NCI-H2081 (cell line): ENCODE measurements at regions not wholly inside any gene's neighbourhood (a gene's known extent, or its start where the extent isn't known, plus 50 kb on each side); places are given as distances from the start of the nearest gene placed in this dataset.

Experiments
- DNase-seq, 2 experiments: peaks; one replicate each; lab custom pipeline; 2025; lab: John Stamatoyannopoulos, UW

DNA sequence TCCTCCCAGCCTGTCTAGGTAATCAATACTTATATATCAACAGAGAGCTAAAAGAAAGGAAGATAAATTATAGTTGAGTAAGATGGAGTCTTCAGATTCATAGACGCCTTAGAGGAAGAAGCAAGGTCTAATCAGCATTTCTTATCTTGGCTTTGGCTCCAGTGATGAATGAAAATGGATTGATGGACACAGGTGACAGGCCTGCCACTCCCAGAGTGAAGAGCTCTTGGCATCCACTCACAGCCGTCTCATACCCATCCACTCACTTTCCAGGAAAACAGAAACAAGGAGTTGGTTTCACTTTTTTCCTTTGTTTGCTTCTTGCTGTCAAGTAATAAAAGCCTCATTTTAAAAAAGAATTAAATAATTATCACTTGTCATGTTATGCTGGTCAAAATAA is 168.2 kb downstream of the MFSD1 start:
- no peak for DNase-seq

DNA sequence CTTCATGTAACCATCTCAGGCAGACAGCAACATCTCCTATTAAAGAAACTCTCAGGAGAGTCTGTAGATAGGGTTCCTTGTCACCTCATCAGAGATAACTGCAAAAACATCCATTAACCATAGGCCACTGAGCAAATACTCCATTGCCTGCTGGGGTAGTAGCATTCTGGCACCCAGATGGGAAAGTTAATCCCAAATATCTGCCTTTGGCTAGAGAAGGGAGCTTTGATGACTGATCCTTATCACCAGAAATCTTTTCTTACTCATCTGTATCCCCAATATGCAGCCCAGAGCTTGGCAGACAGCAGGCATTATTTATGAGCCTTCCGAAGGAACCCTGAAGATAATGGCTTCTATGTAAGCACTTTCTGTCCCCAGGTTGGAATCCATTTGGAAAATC is 173.1 kb downstream of the MFSD1 start:
- no peak for DNase-seq

DNA sequence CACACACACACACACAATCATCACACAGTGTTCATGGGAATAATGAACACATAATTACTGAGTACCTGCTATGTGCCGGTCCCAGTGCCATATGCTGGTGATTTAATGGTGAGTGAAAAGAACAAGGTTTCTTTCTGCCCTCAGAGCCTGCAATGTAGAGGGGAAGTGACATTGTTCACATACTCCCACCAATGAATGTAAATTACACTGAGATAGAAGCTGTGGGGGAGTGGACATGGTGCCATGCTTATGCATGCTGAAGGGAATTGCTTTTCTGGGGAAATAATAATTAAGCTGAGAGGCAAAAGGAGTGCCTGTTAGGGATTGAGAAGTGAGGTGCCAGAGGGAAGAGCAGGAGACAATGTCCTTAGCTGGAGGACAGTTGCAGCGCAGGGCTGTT is 175.1 kb downstream of the MFSD1 start:
- no peak for DNase-seq

DNA sequence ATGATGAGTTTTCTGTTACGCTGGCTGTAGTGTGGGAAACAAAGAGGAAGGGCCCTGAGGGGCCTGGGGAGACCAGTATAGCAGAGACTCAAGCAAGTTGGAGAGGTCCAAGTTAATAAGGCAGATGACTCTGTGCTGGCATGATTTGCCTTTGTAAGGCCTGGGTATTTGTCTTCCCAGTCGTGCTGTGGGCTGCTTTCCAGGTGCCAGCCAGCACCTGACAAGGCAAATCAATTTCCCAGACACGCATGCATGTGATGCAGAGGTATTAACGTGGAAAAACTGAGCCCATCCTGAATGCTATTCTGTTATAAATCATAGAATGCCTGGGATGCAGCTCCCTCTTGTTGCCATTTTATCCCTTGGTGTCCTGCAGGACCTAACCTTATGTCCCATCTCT is 175.6 kb downstream of the MFSD1 start:
- no peak for DNase-seq

DNA sequence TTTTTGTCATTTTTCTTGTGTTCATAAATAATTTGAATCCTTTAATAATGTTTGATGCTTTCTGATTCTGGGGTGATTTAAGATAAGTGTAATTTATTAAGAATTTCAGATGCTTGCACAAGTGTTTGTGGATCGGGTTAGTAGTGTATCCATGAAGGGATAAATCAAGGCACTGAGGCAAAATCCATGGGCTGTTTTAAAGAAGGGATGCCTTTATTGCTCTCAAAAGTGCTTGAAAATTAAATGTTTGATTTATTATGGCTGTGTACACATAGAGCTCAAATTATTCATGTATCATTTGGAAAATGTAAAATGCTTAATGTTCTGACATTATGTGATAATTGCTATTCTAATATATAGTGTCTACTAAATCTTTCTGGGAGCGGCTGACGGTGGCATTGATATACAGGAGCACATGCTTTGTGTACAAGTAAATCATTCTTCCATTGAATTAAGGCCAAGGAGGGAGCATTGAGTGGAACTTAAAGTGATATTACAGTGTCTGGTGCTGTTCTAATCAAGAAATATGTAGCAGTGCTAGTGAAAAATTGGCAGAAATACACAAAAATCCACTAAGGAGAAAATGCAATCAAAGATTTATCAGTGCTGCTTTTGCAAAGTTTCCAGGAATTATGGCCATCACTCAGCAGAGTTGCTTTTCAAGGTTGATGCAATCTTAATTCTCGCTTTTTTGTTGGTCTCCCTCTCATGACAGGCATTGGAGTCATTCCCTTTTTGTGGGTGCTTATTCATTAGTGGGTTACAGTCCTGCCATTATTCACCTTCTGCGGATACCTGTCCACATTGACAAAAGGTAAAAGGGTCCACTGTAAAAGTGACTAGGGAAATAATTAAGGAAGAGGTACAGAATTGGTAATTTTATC is 181.6 kb downstream of the MFSD1 start:
- peak in 1 of 2 experiments; percentile 13 for DNase-seq

DNA sequence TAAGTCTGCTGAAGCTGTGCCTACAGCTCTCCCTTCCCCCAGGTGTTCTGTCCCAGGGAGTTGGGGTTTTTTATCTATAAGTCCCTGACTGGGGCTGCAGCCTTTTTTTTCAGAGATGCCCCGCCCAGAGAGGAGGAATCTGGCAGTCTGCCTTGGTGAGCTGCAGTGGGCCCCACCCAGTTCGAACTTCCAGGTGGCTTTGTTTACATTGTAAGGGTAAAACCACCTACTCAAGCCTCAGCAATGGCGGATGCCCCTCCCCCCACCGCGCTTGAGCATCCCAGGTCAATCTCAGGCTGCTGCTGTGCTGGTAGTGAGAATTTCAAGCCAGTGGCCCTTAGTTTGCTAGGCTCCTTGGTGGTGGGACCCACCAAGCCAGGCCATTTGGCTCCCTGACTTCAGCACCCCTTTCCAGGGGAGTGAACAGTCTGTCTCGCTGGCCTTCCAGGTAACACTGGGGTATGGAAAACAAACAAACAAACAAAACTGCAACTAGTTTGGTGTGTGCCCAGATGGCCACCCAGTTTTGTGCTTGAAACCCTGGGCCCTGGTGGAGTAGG is 189.4 kb downstream of the MFSD1 start:
- DNase-seq, result peak; percentile 44 to 50

DNA sequence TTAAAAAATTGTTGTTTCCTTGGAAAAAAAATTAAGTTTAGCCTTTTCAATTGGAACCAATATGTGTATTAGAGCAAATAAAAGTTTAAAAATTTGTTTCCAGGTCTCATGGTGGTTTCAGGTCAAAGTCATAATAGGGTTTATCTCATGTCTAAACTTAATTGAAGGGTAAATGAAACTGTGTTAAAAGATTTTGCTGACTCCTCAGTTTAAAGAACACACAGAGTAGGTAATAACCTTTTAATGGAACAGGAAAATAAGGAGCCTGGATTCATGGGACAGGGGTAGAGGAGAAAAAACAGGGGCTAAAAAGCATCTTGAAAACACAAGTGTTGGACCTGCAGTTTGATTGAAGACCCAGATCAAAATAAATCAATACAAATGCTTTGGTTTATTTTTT is 190.6 kb downstream of the MFSD1 start:
- no peak for DNase-seq

DNA sequence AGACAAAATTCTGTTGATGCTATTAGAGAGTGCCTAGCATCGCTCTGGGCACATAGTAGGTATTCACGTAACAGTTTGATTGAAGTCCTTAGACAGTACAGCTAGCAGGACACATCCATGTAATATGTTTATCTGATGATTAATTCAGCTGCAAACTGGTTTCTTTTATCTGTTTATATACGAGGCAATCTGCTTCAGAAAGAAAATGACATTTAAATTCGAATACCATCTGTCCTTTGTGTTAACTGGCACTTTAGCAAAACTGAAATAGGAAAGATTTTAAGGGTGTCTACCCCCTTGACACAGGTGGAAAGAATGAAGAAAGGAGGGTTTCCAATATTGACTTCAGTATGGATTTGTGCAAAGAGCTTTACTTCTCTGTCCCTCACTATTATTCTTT is 192.5 kb downstream of the MFSD1 start:
- no peak for DNase-seq

DNA sequence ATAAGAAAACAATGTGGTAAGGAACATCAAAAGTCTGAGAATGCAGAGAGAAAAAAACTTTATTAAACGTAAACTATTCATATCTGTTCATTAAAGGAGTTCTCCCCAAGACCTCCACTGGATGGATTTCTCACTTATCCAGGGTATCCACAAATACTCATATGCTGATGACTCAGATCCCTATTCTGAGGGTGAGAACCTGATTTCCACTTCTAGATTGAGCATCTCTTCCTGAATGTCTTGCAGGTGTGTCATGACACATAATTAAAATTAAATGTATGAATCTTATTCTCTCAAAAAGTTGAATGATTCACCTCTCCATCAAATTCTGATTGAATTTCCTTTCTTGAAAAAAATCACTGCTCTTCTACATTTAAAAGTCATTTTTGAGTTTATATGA is 199.9 kb downstream of the MFSD1 start:
- DNase-seq, result no peak

DNA sequence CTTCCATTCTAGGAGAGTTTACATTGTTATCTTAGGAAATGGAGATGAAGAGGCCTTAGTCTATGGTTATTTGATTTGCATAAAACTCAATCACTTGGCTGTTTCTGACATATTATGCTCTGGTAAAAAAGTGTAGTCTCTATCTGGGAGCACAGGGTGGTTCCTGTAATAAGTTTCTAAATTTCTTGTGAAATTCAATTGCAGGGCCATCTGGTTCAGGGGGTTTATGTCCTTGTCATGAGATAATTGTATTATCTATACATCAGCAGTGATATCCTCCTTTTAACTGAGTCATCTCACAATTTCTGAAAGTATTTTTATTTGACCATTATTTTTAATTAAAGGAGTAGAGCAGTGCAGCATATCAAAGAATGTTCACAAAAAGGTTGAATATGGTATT is 203.3 kb downstream of the MFSD1 start:
- no peak for DNase-seq

DNA sequence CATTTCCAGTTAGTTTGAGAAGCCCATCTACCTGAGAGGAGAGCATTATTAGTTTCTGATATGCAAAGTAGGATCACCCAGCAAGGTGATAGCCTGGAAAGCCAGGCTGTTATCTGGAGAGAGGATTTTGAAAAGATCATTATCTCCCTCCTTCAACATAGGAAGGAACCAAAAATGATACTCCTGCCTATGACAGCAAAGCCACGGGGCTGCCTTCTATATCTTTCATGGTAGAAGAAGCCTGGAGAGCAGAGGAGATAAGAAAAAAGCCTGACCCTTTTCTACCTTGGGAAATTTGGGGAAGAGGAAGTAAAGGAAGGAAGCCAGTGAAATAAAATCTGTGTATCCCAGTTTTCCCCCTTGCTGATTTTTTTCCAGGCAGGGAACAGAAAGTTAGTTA is 205.5 kb downstream of the MFSD1 start:
- DNase-seq, result no peak

DNA sequence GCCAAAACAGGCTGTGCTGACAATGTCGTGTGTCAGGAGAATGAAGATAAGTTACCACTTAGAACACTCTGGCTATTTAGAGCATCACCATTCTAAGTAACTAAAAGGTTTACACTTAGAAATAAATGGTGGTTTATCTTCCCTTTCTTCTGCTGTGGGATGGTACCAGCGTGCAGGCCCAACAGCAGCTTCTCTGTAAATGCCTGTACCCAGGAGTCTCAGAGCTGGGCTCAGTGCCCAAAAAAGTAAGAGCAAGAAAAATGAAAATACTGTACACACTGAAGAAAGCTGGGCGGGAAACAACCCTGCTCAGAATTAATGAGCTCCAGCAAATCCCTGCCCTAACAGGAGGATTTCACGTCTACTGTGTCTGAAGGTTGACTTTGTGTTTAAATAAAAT is 206.5 kb downstream of the MFSD1 start:
- DNase-seq, result no peak

DNA sequence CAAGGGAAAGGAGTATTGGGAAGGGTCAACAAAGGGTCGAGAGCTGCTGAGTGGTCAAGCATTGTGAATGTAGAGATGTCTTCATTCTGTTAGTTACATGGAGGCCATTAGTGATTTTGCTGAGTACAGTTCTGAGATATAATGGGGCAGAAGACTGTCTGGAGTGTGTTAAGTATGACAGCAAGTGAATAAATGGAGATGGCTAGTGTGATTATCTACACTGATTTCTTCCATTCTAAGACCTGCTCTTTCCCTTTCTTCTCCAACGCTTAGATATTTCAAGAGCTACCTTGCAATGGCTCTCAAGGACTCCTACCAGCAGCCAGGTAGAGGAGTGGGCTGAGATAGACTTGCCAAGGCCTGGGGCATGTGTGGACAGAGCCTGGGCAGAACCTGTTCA is 216.5 kb downstream of the MFSD1 start:
- DNase-seq, result no peak

DNA sequence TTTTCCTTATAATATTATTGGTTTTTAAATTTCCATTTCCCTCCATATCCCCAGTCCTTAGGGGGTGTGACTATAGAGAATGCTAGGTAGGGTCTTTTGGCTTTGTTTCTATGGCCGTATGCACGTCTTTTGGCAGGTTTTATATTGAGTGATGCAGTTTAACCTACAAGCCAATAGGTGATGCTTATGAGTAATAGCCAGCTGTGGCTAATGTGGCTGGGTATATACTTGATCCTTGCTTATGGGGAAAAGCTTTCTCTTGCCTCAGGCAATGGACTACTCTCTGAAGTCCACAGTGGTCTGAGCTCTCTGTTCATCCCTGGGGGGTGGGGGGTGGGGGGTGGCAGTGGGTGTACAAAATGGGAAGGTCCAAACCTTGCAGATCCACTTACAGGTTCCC is 223.9 kb downstream of the MFSD1 start:
- no peak for DNase-seq

DNA sequence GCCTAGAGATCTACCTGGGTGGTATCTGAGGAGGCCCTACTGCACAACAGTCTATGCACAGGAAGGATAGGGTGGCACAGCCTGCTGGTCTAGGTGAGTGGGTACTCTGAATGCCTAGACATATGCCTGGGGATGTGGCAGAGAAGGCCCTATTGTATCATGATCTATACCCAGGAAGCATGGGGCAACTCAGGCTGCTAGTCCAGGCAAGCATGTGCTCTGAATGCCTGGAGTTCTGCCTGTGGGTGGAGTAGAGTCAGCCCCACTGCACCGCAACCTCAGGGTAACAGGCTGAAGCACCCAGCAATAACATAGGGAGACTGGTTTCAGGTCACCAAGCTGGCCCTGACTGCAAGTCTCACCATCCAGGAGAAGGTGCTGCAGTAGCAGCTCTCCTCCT is 224.7 kb downstream of the MFSD1 start:
- no peak for DNase-seq

DNA sequence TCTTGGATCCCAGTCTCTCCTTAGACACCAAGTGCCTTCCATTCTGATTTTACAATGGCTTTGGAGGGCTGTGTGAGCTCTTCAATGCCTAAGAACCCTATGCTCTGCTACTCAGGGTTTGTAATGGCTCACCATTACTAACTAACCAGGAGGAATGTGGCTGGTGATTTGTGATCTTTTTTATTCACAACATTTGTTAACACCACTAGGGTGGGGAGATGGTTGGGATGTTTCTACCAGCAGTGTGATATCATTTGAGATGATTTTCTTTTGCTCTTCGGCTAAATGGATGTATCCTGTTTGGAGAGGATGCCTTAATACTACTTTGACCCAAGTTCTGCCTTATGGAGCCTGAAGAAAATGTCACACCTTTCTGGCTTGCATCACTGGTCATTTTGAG is 226.9 kb downstream of the MFSD1 start:
- no peak for DNase-seq

DNA sequence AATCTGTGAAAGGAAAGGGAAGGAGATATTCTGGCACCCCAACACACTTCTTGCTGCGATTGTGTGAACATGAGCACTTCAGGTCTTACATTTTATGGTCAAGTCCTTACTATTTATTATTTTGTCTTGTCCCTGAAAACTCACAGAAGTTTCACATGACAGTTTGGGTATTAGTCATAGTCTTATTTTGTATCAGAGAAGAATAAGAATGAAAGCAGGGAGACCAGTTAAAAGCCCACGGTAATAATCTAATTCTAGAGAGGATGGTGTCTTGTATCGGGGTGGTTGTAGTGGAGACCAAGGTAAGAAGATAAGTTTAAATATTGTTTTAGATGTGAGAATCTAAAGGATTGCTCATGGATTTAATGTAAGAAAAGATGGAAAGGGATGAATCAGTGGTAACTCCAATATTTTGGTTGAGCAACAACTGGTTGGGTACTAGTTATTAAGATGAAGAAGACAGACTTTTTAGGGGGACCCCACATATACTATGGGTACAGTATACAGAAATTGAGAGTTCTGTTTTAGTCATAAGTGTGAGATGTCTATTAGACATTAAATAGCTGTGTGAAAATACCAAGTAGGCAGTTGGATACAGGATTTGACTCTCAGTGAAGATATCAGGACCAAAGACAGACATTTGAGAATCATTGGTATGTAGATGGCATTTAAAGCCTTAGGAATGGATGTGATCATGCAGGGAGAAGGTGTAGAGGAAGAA is 227.6 kb downstream of the MFSD1 start:
- DNase-seq, result no peak

DNA sequence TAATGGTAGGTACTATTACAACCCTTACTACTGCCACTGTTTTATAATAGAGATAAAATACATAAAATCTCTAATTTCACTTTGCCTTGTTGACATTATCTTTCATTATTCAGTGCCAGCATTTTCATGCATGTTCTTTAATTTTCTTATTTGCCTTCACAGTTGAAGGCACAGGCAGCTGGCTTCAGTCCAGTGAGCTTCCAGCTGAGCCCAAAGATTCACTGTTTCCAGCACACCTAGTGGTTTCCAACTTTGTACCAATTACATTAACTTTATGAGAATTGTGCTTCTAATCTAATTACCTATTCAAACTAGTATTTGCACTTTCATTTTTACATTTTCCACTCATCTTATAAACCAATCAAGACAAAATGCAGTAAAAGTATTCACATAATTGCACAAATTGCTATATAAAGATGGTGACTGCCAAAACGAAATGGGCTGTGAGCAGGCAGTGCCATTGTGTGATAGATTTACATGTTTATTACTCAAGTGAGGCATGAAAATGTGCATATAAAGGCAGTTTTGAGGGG is 228.3 kb downstream of the MFSD1 start:
- DNase-seq, result peak; percentile 84 to 96

DNA sequence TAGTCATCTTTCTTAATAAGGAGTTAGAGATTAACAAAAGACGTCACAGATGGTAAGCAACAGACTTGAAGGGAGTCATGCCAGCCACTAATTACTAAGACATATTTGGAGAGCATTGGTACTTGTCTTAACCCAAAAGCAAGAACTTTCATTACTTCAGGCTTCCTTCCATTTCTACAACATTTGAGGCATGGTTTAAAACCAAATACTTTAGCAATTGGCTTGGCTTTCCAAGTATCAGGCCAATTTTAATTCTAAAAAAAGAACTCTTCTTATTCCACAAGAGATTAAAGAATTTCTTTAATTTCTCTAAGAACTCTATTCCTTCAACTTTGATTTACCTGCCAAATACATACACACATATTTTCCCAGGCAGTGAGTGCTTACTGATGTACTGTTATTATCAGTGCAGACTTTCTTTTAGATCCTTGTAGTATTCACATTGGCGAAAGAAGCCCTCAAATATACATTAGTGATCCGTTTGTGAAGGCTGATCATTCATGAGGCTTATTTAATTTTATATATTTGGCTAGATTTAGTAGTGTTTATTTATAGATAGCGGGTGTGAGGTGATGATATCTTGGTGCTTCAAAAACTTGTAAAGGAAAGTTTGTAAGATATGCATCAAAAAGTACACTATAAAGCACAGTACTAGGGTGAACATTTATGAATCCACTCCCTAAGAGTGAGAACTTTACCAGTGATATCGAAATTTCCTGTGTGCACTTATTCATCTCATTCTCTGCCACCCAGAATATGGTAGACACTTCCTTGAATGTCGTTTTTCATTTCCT is 229.2 kb downstream of the MFSD1 start:
- no peak for DNase-seq

DNA sequence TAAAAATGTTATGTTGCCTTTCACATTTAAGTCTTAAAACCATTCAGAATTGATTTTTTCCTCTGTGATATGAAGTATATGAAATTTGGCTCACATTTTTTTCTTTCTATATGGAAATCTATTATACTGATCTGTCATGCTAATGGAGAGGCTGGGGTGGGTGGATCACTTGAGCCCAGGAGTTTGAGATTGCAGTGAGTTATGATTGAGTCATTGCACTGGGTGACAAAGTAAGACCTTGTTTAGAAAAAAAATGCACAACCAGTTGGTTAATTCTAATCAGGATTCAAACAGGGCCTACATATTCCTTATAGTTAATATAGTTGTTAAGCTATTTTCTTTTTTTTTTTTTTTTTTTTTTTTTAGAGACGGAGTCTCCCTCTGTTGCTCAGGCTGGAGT is 230.5 kb downstream of the MFSD1 start:
- DNase-seq, result no peak

DNA sequence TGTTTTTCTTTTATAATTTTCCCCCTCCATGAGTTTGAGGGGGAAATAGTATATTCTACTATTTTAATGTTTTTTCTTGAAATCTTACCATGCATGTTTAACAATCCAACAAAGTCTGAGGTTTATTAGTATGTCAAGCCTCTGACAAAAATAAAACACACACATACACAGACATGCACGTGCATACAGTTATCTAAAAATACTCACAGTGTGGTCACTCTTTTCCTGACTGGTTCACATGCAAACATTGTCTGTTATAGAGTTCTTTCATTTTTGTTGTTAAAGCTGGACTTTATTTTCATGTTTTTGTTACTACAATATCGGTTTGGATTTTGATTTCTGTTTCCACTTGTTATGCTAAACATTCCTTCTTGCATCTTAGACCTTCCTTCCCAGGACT is 236.6 kb downstream of the MFSD1 start:
- no peak for DNase-seq

DNA sequence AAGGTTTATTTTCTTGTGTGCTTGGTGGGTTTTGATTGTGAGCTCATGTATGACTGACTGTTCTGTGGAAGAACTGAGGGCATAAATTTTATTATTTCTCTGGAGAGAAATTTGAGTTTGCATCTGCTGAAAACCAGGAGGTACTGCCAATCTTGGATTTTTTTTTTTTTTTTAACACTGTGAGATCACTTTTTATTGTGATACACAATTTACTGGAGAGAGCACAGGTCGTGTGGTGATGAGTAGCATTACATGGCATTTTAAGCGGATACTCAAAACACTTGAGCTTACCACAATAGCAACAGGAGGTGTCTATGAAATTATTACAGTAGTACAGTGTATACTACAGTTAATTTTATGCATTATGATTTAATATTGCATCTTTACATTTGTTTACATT is 237.4 kb downstream of the MFSD1 start:
- DNase-seq, result no peak
